A673 (cell line): ENCODE measurements at regions not wholly inside any gene's neighbourhood (a gene's known extent, or its start where the extent isn't known, plus 50 kb on each side); places are given as distances from the start of the nearest gene placed in this dataset.

Experiments
- BruUV-seq: library from RNA; stranded (reverse); fragments of 400-500 nt; replicated peaks from 2 replicates; lab custom pipeline; 2021; lab: Mats Ljungman, UMichigan
- CTCF ChIA-PET: fragments of 300-600 bp; sonication (Branson Sonifier 250); formaldehyde crosslinking; loops from one replicate; lab custom pipeline; 2022; ENCODE audit warnings: antibody characterized with exemption; lab: Charles Lee
- POLR2A ChIA-PET: fragments of 300-600 bp; sonication (Branson Sonifier 250); formaldehyde crosslinking; loops from one replicate; lab custom pipeline; 2022; ENCODE audit warnings: antibody characterized with exemption; ENCODE audit not compliant: low non-redundant PET; lab: Charles Lee
- DNase-seq: peaks from one replicate; pipeline ENCODE4 v3.0.0-alpha.2; 2015; ENCODE audit warnings: low spot score
- H3K27ac ChIP-seq: fragments of 200-600 bp; sonication (generic); 2 replicates; pipeline ENCODE4 v1.5.1; 2016; ENCODE audit warnings: mixed run types, low read depth, mild to moderate bottlenecking, mixed read lengths, antibody characterized with exemption, low read length; ENCODE audit not compliant: poor library complexity, severe bottlenecking
- H3K27me3 ChIP-seq: fragments of 200-600 bp; sonication (generic); replicated peaks from 2 replicates; pipeline ENCODE4 v1.6.1; 2017; ENCODE audit warnings: mixed run types, low read depth, mild to moderate bottlenecking, mixed read lengths, antibody characterized with exemption, low read length; ENCODE audit not compliant: insufficient read depth, poor library complexity
- H3K36me3 ChIP-seq: fragments of 200-600 bp; sonication (generic); 2 replicates; pipeline ENCODE4 v1.6.1; 2016; ENCODE audit warnings: mixed run types, mild to moderate bottlenecking, mixed read lengths, antibody characterized with exemption, low read length; ENCODE audit not compliant: insufficient read depth, poor library complexity, severe bottlenecking
- H3K4me1 ChIP-seq: fragments of 200-600 bp; sonication (generic); 2 replicates; pipeline ENCODE4 v1.6.1; 2017; ENCODE audit warnings: mixed run types, mild to moderate bottlenecking, mixed read lengths, antibody characterized with exemption, low read length; ENCODE audit not compliant: insufficient read depth, poor library complexity, severe bottlenecking
- H3K4me3 ChIP-seq: fragments of 200-600 bp; sonication (generic); 2 replicates; pipeline ENCODE4 v1.5.1; 2016; ENCODE audit warnings: low read depth, mixed run types, mild to moderate bottlenecking, mixed read lengths, low read length; ENCODE audit not compliant: poor library complexity, severe bottlenecking
- H3K9me3 ChIP-seq: fragments of 200-600 bp; sonication (generic); 2 replicates; pipeline ENCODE4 v1.6.1; 2016; ENCODE audit warnings: mixed run types, low read depth, mild to moderate bottlenecking, mixed read lengths, antibody characterized with exemption, low read length; ENCODE audit not compliant: poor library complexity, severe bottlenecking
- CTCF ChIP-seq: fragments of 300-800, 200-600 bp; sonication (generic); conservative IDR thresholded peaks from 2 replicates; pipeline ENCODE4 v1.5.1; 2017; ENCODE audit warnings: low read depth, mild to moderate bottlenecking, antibody characterized with exemption, low read length, moderate library complexity, mixed read lengths
- EZH2 ChIP-seq: fragments of 200-600 bp; sonication (generic); IDR thresholded peaks from 2 replicates; pipeline ENCODE4 v1.6.1; 2017; ENCODE audit warnings: borderline replicate concordance, low read depth, mild to moderate bottlenecking, mixed read lengths, antibody characterized with exemption, low read length; ENCODE audit not compliant: poor library complexity, severe bottlenecking
- intact Hi-C: fragments of 100-400 bp; cut with micrococcal nuclease; formaldehyde crosslinking; loops from one replicate; pipeline ENCODE4 v1.10.0; 2022; ENCODE audit not compliant: unreplicated experiment

- TF ChIP-seq EZH2 (no peak), CTCF (no peak)
- H3K36me3 ChIP-seq, result no peaks in the 10 kb centered on the region
- intact Hi-C loops, result no loop called here
- H3K4me1 ChIP-seq, result no peaks in the 10 kb centered on the region
- no TSS peak for BruUV-seq
- H3K27ac ChIP-seq, result no peak overlapping the region
- H3K27me3 ChIP-seq, result no peaks in the 10 kb centered on the region
- H3K4me3 ChIP-seq, result no peak overlapping the region
- no peak for DNase-seq
- H3K9me3 ChIP-seq, result no peaks in the 10 kb centered on the region
- CTCF ChIA-PET, result no interaction called here
- POLR2A ChIA-PET, result no interaction called here
These were observed 159.4 kb upstream of the UBE2E1 start for GRCh38 chr3:23646184-23646920.

- Histone ChIP-seq H3K4me3 (no peak overlapping the region), H3K27ac (no peak overlapping the region), H3K4me1 (no peaks in the 10 kb centered on the region), H3K9me3 (no peaks in the 10 kb centered on the region), H3K36me3 (no peaks in the 10 kb centered on the region), H3K27me3 (no peaks in the 10 kb centered on the region)
- BruUV-seq, result no TSS peak
- intact Hi-C loops, result no loop called here
- TF ChIP-seq CTCF (no peak), EZH2 (no peak)
- POLR2A ChIA-PET, result no interaction called here
- CTCF ChIA-PET, result no interaction called here
- DNase-seq, result no peak
These were observed 158.0 kb upstream of the UBE2E1 start for GRCh38 chr3:23647706-23648258.

- H3K27ac ChIP-seq, result no peak overlapping the region
- H3K9me3 ChIP-seq, result no peaks in the 10 kb centered on the region
- H3K36me3 ChIP-seq, result no peaks in the 10 kb centered on the region
- BruUV-seq, result no TSS peak
- intact Hi-C loops, result no loop called here
- DNase-seq, result no peak
- H3K27me3 ChIP-seq, result no peaks in the 10 kb centered on the region
- ChIA-PET CTCF (no interaction called here), POLR2A (no interaction called here)
- H3K4me3 ChIP-seq, result no peak overlapping the region
- no peak for TF ChIP-seq CTCF
- no peak for TF ChIP-seq EZH2
- no peaks in the 10 kb centered on the region for H3K4me1 ChIP-seq
These were observed 157.3 kb upstream of the UBE2E1 start for GRCh38 chr3:23648326-23648995.
